ENCODE measurements at regions not wholly inside any gene's neighbourhood (a gene's known extent, or its start where the extent isn't known, plus 50 kb on each side); places are given as distances from the start of the nearest gene placed in this dataset.
"Not testable (repeated sequence)": the region's sequence is repeated elsewhere in the genome, so short reads cannot be mapped to it uniquely, and the experiment has no call there.

- no peaks in the 10 kb centered on the region for H3K4me1 ChIP-seq (ENCODE audit: insufficient read depth, low read length, poor library complexity, severe bottlenecking)
- no peak overlapping the region for H2AFZ ChIP-seq (ENCODE audit: low read length)
- DNase-seq (ENCODE audit: low spot score): no peak
- no peaks in the 10 kb centered on the region for H3K9me3 ChIP-seq (ENCODE audit: low read length)
- no peaks in the 10 kb centered on the region for H3K79me2 ChIP-seq (ENCODE audit: insufficient read depth, low read depth, low read length)
- ChIA-PET CTCF (ENCODE audit: unreplicated experiment) (no interaction called here), POLR2A (no interaction called here)
- no peak for TF ChIP-seq EZH2phosphoT487 (IDR thresholded peaks at IDR 0.05; ENCODE audit: borderline replicate concordance, low read depth, low read length)
- no peak for TF ChIP-seq CTCF (conservative IDR thresholded peaks at IDR 0.05; ENCODE audit: low read length)
- H3K4me2 ChIP-seq (ENCODE audit: low read length): no peak overlapping the region
- no peaks in the 10 kb centered on the region for H4K20me1 ChIP-seq (ENCODE audit: insufficient read depth, low read length)
- H3K36me3 ChIP-seq (ENCODE audit: insufficient read depth, low read length): no peaks in the 10 kb centered on the region
- no peak overlapping the region for H3K4me3 ChIP-seq (ENCODE audit: low read depth, low read length, poor library complexity, severe bottlenecking)
- no TSS peak for BruUV-seq (replicated peaks)
- no peaks in the 10 kb centered on the region for H3K9me2 ChIP-seq (ENCODE audit: insufficient read depth, low read length)
- intact Hi-C loops (cut with micrococcal nuclease; ENCODE audit: unreplicated experiment): no loop called here
- no peak overlapping the region for H3K27ac ChIP-seq (ENCODE audit: low read depth, low read length, poor library complexity, severe bottlenecking)
These were observed 158.1 kb upstream of the RPS23 start for GRCh38 chr5:82436291-82436690.

GRCh38 chr5:82434696-82435660, 156.8 kb upstream of the RPS23 start:
- CTCF ChIA-PET (ENCODE audit: unreplicated experiment); H2AFZ ChIP-seq (ENCODE audit: low read length); H3K27ac ChIP-seq (ENCODE audit: low read depth, low read length, poor library complexity, severe bottlenecking); H3K9me2 ChIP-seq (ENCODE audit: insufficient read depth, low read length); H3K4me3 ChIP-seq (ENCODE audit: low read depth, low read length, poor library complexity, severe bottlenecking); H3K4me2 ChIP-seq (ENCODE audit: low read length); H3K4me1 ChIP-seq (ENCODE audit: insufficient read depth, low read length, poor library complexity, severe bottlenecking); H3K36me3 ChIP-seq (ENCODE audit: insufficient read depth, low read length); BruUV-seq (replicated peaks); H3K79me2 ChIP-seq (ENCODE audit: insufficient read depth, low read depth, low read length); H4K20me1 ChIP-seq (ENCODE audit: insufficient read depth, low read length); H3K9me3 ChIP-seq (ENCODE audit: low read length); intact Hi-C loops (cut with micrococcal nuclease; ENCODE audit: unreplicated experiment); DNase-seq (ENCODE audit: low spot score): not testable (repeated sequence)
- POLR2A ChIA-PET: interaction anchor here (0.7 kb wide), 1 partner anchor 266 kb away, joined by 3 read pairs; no protein-coding TSS in a partner anchor

GRCh38 chr5:82426464-82427154, 148.5 kb upstream of the RPS23 start:
- Histone ChIP-seq H3K4me1 (ENCODE audit: insufficient read depth, low read length, poor library complexity, severe bottlenecking) (no peaks in the 10 kb centered on the region), H3K9me3 (ENCODE audit: low read length) (no peaks in the 10 kb centered on the region), H3K9me2 (ENCODE audit: insufficient read depth, low read length) (no peaks in the 10 kb centered on the region), H4K20me1 (ENCODE audit: insufficient read depth, low read length) (no peaks in the 10 kb centered on the region), H2AFZ (ENCODE audit: low read length) (no peak overlapping the region), H3K4me3 (ENCODE audit: low read depth, low read length, poor library complexity, severe bottlenecking) (no peak overlapping the region), H3K4me2 (ENCODE audit: low read length) (no peak overlapping the region), H3K27ac (ENCODE audit: low read depth, low read length, poor library complexity, severe bottlenecking) (no peak overlapping the region), H3K79me2 (ENCODE audit: insufficient read depth, low read depth, low read length) (no peaks in the 10 kb centered on the region), H3K36me3 (ENCODE audit: insufficient read depth, low read length) (no peaks in the 10 kb centered on the region)
- CTCF ChIA-PET (ENCODE audit: unreplicated experiment): no interaction called here
- TF ChIP-seq CTCF (conservative IDR thresholded peaks at IDR 0.05; ENCODE audit: low read length) (no peak), EZH2phosphoT487 (IDR thresholded peaks at IDR 0.05; ENCODE audit: borderline replicate concordance, low read depth, low read length) (no peak)
- no TSS peak for BruUV-seq (replicated peaks)
- POLR2A ChIA-PET: no interaction called here
- intact Hi-C loops (cut with micrococcal nuclease; ENCODE audit: unreplicated experiment): no loop called here
- no peak for DNase-seq (ENCODE audit: low spot score)
